SK-N-SH treated with all-trans-retinoic acid at 6 μM for 48 hours (cell line): ENCODE measurements at regions not wholly inside any gene's neighbourhood (a gene's known extent, or its start where the extent isn't known, plus 50 kb on each side); places are given as distances from the start of the nearest gene placed in this dataset.

Experiments
- ATAC-seq: fragments of 200-7000 bp; cut with Tn5 transposase; 3 replicates; pipeline ENCODE4 v1.9.1; 2020; ENCODE audit warnings: mild to moderate bottlenecking, moderate library complexity
- ARNTL ChIP-seq: fragments of 450-650 bp; formaldehyde crosslinking; IDR thresholded peaks from 2 replicates; pipeline ENCODE4 v1.5.0; 2020; ENCODE audit warnings: low read depth, mild to moderate bottlenecking, moderate library complexity, borderline replicate concordance
- BACH2 ChIP-seq: fragments of 250-450 bp; sonication (Bioruptor Pico); IDR thresholded peaks from 2 replicates; pipeline ENCODE4 v1.9.0; 2021; ENCODE audit warnings: mild to moderate bottlenecking, borderline replicate concordance
- CREB5 ChIP-seq: fragments of 250-450 bp; sonication (Bioruptor Pico); IDR thresholded peaks from 2 replicates; pipeline ENCODE4 v1.5.1; 2020; ENCODE audit warnings: low read depth, mild to moderate bottlenecking, moderate library complexity
- CSDC2 ChIP-seq: fragments of 250-450 bp; sonication (Bioruptor Pico); IDR thresholded peaks from 2 replicates; pipeline ENCODE4 v1.5.0; 2020; ENCODE audit warnings: mild to moderate bottlenecking, moderate library complexity
- ESRRG ChIP-seq: fragments of 250-450 bp; sonication (Bioruptor Pico); IDR thresholded peaks from 2 replicates; pipeline ENCODE4 v1.6.1; 2021; ENCODE audit warnings: mild to moderate bottlenecking
- GLIS3 ChIP-seq: fragments of 250-450 bp; sonication (Bioruptor Pico); IDR thresholded peaks from 2 replicates; pipeline ENCODE4 v1.5.0; 2020; ENCODE audit warnings: mild to moderate bottlenecking, moderate library complexity
- ISL1 ChIP-seq: fragments of 250-450 bp; sonication (Bioruptor Pico); IDR thresholded peaks from 2 replicates; pipeline ENCODE4 v2.1.2; 2022; ENCODE audit warnings: mild to moderate bottlenecking, moderate library complexity
- OSR1 ChIP-seq: fragments of 250-450 bp; sonication (Bioruptor Pico); IDR thresholded peaks from 2 replicates; pipeline ENCODE4 v1.8.0; 2022; ENCODE audit warnings: moderate library complexity, mild to moderate bottlenecking, inconsistent platforms
- POU6F1 ChIP-seq: fragments of 250-450 bp; sonication (Bioruptor Pico); IDR thresholded peaks from 2 replicates; pipeline ENCODE4 v1.8.0; 2021; ENCODE audit warnings: low read depth, mild to moderate bottlenecking, moderate library complexity, borderline replicate concordance
- PPARA ChIP-seq: fragments of 250-450 bp; sonication (Bioruptor Pico); IDR thresholded peaks from 2 replicates; pipeline ENCODE4 v1.5.0; 2020; ENCODE audit warnings: mild to moderate bottlenecking, borderline replicate concordance
- RARB ChIP-seq: fragments of 250-450 bp; sonication (Bioruptor Pico); IDR thresholded peaks from 2 replicates; pipeline ENCODE4 v1.8.0; 2021; ENCODE audit warnings: mild to moderate bottlenecking, moderate library complexity
- SNAI2 ChIP-seq: fragments of 250-450 bp; sonication (Bioruptor Pico); IDR thresholded peaks from 2 replicates; pipeline ENCODE4 v1.5.0; 2020; ENCODE audit warnings: mild to moderate bottlenecking, moderate library complexity
- TCF4 ChIP-seq: fragments of 250-450 bp; sonication (Bioruptor Pico); IDR thresholded peaks from 2 replicates; pipeline ENCODE4 v1.8.0; 2021; ENCODE audit warnings: mild to moderate bottlenecking, moderate library complexity, borderline replicate concordance
- TOX ChIP-seq: fragments of 250-450 bp; sonication (Bioruptor Pico); IDR thresholded peaks from 2 replicates; pipeline ENCODE4 v1.8.0; 2021; ENCODE audit warnings: mild to moderate bottlenecking, moderate library complexity, borderline replicate concordance
- ZFP3 ChIP-seq: fragments of 250-450 bp; sonication (Bioruptor Pico); IDR thresholded peaks from 2 replicates; pipeline ENCODE4 v1.5.0; 2020; ENCODE audit warnings: mild to moderate bottlenecking, moderate library complexity
- ZNF565 ChIP-seq: fragments of 450-650 bp; formaldehyde crosslinking; conservative IDR thresholded peaks from 2 replicates; pipeline ENCODE4 v1.5.0; 2020; ENCODE audit warnings: low read depth, mild to moderate bottlenecking, moderate library complexity
- ZNF70 ChIP-seq: fragments of 450-650 bp; formaldehyde crosslinking; IDR thresholded peaks from 2 replicates; pipeline ENCODE4 v1.5.0; 2020; ENCODE audit warnings: mild to moderate bottlenecking, moderate library complexity
- TF ChIP-seq, protein P1 (sequence below): fragments of 250-450 bp; sonication (Bioruptor Pico); IDR thresholded peaks from 2 replicates; pipeline ENCODE4 v1.8.0; 2020; ENCODE audit warnings: mild to moderate bottlenecking, moderate library complexity, borderline replicate concordance
- TF ChIP-seq, protein P2 (sequence below): fragments of 250-450 bp; sonication (Bioruptor Pico); IDR thresholded peaks from 2 replicates; pipeline ENCODE4 v1.5.1; 2021; ENCODE audit warnings: mild to moderate bottlenecking, moderate library complexity

DNA sequence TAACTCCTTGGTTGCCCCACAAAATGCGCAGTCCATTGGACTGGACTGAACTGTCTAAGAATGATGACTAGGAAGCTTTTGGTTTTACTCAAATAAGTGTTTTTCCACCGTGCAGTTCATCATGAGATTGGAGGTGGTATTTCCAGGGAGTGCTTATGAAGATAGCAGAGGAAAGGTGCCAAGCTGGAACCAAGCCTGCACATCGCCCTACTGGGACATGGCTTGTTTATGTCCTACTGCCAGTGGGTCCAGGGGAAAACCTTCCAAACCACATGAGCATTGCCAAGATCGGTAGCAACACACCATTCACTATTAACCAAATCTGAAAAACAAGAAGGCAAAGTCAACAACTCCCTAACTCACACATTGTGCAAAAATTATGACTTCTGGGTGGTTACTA lies 54.7 kb upstream of the DSCAM start:
- ATAC-seq = no peak
- no peak for TF ChIP-seq CSDC2 (CRISPR knock-in tag)
- TF ChIP-seq RARB (CRISPR knock-in tag) = no peak
- no peak for TF ChIP-seq TCF4 (CRISPR knock-in tag)
- TF ChIP-seq, protein P1, sequence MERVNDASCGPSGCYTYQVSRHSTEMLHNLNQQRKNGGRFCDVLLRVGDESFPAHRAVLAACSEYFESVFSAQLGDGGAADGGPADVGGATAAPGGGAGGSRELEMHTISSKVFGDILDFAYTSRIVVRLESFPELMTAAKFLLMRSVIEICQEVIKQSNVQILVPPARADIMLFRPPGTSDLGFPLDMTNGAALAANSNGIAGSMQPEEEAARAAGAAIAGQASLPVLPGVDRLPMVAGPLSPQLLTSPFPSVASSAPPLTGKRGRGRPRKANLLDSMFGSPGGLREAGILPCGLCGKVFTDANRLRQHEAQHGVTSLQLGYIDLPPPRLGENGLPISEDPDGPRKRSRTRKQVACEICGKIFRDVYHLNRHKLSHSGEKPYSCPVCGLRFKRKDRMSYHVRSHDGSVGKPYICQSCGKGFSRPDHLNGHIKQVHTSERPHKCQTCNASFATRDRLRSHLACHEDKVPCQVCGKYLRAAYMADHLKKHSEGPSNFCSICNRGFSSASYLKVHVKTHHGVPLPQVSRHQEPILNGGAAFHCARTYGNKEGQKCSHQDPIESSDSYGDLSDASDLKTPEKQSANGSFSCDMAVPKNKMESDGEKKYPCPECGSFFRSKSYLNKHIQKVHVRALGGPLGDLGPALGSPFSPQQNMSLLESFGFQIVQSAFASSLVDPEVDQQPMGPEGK (CRISPR knock-in tag) = no peak
- no peak for TF ChIP-seq GLIS3 (CRISPR knock-in tag)
- no peak for TF ChIP-seq TOX
- no peak for TF ChIP-seq PPARA (CRISPR knock-in tag)
- no peak for TF ChIP-seq ZNF70 (CRISPR knock-in tag)
- no peak for TF ChIP-seq ZNF565
- TF ChIP-seq BACH2 (CRISPR knock-in tag) = no peak
- TF ChIP-seq ARNTL (CRISPR knock-in tag) = no peak
- no peak for TF ChIP-seq CREB5
- no peak for TF ChIP-seq ZFP3 (CRISPR knock-in tag)
- TF ChIP-seq, protein P2, sequence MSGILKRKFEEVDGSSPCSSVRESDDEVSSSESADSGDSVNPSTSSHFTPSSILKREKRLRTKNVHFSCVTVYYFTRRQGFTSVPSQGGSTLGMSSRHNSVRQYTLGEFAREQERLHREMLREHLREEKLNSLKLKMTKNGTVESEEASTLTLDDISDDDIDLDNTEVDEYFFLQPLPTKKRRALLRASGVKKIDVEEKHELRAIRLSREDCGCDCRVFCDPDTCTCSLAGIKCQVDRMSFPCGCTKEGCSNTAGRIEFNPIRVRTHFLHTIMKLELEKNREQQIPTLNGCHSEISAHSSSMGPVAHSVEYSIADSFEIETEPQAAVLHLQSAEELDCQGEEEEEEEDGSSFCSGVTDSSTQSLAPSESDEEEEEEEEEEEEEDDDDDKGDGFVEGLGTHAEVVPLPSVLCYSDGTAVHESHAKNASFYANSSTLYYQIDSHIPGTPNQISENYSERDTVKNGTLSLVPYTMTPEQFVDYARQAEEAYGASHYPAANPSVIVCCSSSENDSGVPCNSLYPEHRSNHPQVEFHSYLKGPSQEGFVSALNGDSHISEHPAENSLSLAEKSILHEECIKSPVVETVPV (CRISPR knock-in tag) = no peak

- no peak for TF ChIP-seq ISL1
- TF ChIP-seq ZNF565 = no peak
- TF ChIP-seq SNAI2 (CRISPR knock-in tag) = no peak
- TF ChIP-seq, protein P2 (CRISPR knock-in tag) = no peak
- TF ChIP-seq TCF4 (CRISPR knock-in tag) = no peak
- TF ChIP-seq PPARA (CRISPR knock-in tag) = no peak
- TF ChIP-seq GLIS3 (CRISPR knock-in tag) = no peak
- TF ChIP-seq CSDC2 (CRISPR knock-in tag) = no peak
- no peak for TF ChIP-seq POU6F1 (CRISPR knock-in tag)
- TF ChIP-seq CREB5 = no peak
- TF ChIP-seq ESRRG (CRISPR knock-in tag) = no peak
- no peak for TF ChIP-seq ZFP3 (CRISPR knock-in tag)
- TF ChIP-seq RARB (CRISPR knock-in tag) = no peak
- TF ChIP-seq OSR1 (CRISPR knock-in tag) = no peak
- no peak for ATAC-seq
Observed at GRCh38 chr21:40902299-40902698, 55.3 kb upstream of the DSCAM start.

- TF ChIP-seq ISL1 (no peak), ARNTL (CRISPR knock-in tag) (no peak), POU6F1 (CRISPR knock-in tag) (no peak)
- no peak for ATAC-seq
Observed at GRCh38 chr21:40902993-40903392, 56.0 kb upstream of the DSCAM start.
